Esophagus squamous epithelium (tissue), 5 donors: ENCODE measurements at regions not wholly inside any gene's neighbourhood (a gene's known extent, or its start where the extent isn't known, plus 50 kb on each side); places are given as distances from the start of the nearest gene placed in this dataset.

Experiments
- DNase-seq: peaks from one replicate; lab custom pipeline; 2025; lab: John Stamatoyannopoulos, UW
- H3K27ac ChIP-seq, 4 donors: fragments of 200-600 bp; sonication (generic); one replicate each; pipeline ENCODE4 v1.5.1; 2016 to 2019; ENCODE audit warnings: mild to moderate bottlenecking in 1 of 4
- H3K27me3 ChIP-seq, 4 donors: fragments of 200-600 bp; sonication (generic); 1 replicate in 3 of 4; 2 replicates in 1 of 4; pipeline versions ENCODE4 v1.5.1 to v1.6.0; 2017 to 2021; ENCODE audit warnings: antibody characterized with exemption in 1 of 4
- H3K36me3 ChIP-seq, 3 donors: fragments of 200-600 bp; sonication (generic); one replicate each; pipeline ENCODE4 v1.5.1; 2016 to 2019
- H3K4me1 ChIP-seq, 3 donors: fragments of 200-600 bp; sonication (generic); one replicate each; pipeline ENCODE4 v1.5.1; 2017 to 2019
- H3K4me3 ChIP-seq, 4 donors: fragments of 200-600 bp; sonication (generic); 1 replicate in 3 of 4; 2 replicates in 1 of 4; pipeline ENCODE4 v1.5.1; 2016 to 2019; ENCODE audit warnings: mild to moderate bottlenecking in 2 of 4, moderate library complexity in 1 of 4
- H3K9me3 ChIP-seq, 3 donors: fragments of 200-600 bp; sonication (generic); one replicate each; pipeline ENCODE4 v1.5.1; 2016 to 2019
- CTCF ChIP-seq, 6 experiments: fragments of 450-650 bp in 4 of 6; fragments of 200-600 bp in 2 of 6; sonication (generic) in 2 of 6; IDR thresholded peaks; one replicate each; pipeline ENCODE4 v1.5.1; 2016 to 2019; ENCODE audit warnings: antibody characterized with exemption in 6 of 6, mild to moderate bottlenecking in 4 of 6, moderate library complexity in 4 of 6
- POLR2A ChIP-seq, 4 donors: fragments of 450-650 bp; IDR thresholded peaks; one replicate each; pipeline ENCODE4 v1.6.1; 2017; ENCODE audit warnings: antibody characterized with exemption in 4 of 4, mild to moderate bottlenecking in 4 of 4, moderate library complexity in 3 of 4
- WGBS, 2 donors: methylation state at CpG; one replicate each; pipeline ENCODE4 v1.1.5; 2018; 5-methylcytosine and 5-hydroxymethylcytosine counted together
- intact Hi-C: fragments of 100-400 bp; cut with DNase I; formaldehyde crosslinking; loops from one replicate; pipeline ENCODE4 v1.15.0; 2022
- donor health status: DM: yes; HTN: yes; CAD: no.

DNA sequence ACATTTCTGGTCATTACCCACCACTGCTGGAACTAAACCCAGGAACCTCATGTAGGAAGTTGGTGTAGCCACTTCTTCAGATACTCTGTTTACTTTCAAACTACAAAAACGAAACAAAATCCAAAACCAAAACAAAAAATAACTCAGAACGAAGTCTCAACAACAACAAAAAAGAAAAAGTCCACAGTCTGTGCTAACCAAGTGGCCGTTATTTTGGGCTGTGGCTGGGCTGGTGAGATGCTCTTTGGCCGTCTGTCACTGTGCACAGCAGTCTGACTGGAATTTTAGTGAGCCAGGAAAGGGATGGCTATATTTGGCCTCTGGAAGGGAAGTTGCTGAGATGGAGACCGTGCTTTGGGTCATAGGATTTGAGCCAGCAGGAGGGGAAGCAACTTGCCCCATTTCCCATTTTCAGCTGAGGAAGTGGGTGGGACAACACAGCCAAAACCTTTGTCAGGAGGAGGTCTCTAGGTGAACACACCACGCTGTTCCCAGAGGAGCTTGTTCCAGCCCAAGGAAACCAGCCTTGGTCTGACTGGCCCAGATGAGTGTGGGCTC lies 334.1 kb downstream of the ZSWIM6 start:
- no peaks in the 10 kb centered on the region for H3K27me3 ChIP-seq
- H3K4me1 ChIP-seq, result no peaks in the 10 kb centered on the region
- H3K36me3 ChIP-seq, result no peaks in the 10 kb centered on the region
- WGBS, 2 donors, result 46 to 67% methylated on average over 6 of the region's 6 CpGs
- H3K4me3 ChIP-seq, result peak overlapping the region in 1 of 4 donors; percentile 3
- intact Hi-C loops, result no loop called here
- no peaks in the 10 kb centered on the region for H3K9me3 ChIP-seq
- TF ChIP-seq CTCF (IDR thresholded peaks at IDR 0.05), result no peak
- no peak for TF ChIP-seq POLR2A (IDR thresholded peaks at IDR 0.05)
- DNase-seq, result no peak
- no peak overlapping the region for H3K27ac ChIP-seq

DNA sequence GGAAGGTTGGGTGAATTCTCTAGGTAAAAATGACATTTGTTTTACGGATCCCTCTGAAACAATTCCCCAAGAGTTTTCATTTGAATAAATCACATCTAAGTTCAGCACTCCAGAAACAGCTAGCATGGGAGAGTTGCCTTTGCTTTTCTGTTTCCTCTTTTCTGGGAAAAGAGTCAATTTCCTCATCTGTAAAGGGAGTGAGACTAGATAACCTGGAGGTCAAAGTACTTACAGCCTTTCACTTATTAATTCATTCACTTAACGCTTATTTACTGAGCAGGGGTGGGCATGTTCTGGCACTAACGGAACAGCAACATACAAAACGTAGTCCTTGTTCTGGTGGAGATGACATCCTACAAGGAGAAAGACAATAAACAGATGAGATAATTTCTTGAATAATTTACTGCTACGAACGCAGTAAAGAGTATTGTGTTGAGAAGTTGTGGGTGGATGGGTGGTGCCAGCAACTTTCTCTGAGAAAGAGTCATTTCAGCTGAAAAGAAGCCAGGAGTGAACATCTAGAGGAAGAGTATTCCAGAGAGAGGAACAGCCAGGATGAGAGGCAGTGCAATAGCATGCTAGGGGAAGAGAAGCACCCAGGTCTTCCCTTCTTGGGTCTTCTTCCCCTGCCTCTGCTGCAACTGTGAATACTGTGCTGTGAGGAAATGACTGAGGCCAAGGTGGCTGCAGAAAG lies 335.6 kb downstream of the ZSWIM6 start:
- WGBS, 2 donors, result 48 to 62% methylated on average over 6 of the region's 6 CpGs
- H3K4me1 ChIP-seq, result peaks cover 0 to 6% (median 4%) of the 10 kb centered on the region in 3 donors
- H3K9me3 ChIP-seq, result no peaks in the 10 kb centered on the region
- H3K27ac ChIP-seq, result no peak overlapping the region
- H3K36me3 ChIP-seq, result no peaks in the 10 kb centered on the region
- H3K27me3 ChIP-seq, result no peaks in the 10 kb centered on the region
- TF ChIP-seq CTCF (IDR thresholded peaks at IDR 0.05) (no peak), POLR2A (IDR thresholded peaks at IDR 0.05) (no peak)
- H3K4me3 ChIP-seq, result no peak overlapping the region
- no peak for DNase-seq
- intact Hi-C loops, result no loop called here

DNA sequence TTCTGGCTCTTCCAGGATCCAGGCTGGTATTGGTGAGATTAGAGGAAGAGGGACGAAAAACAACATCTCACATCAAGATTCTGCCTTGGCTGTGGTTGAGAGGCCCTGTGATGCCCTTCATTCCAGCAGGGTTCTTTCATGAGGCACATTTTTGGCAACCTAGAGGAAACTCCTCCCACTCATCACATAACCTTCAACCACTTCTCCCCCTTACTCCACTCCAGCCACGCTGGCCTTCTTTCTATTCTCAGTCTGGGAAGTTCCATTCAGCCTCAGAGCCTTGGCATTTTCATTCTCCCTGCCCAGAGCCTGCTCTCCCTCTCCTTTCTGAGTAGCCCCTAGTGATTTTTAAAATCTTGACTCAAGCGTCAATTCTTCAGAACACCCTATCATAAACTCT lies 337.5 kb downstream of the ZSWIM6 start:
- no peak overlapping the region for H3K4me3 ChIP-seq
- peaks cover 0 to 19% (median 10%) of the 10 kb centered on the region in 3 donors for H3K4me1 ChIP-seq
- TF ChIP-seq POLR2A (IDR thresholded peaks at IDR 0.05), result no peak
- TF ChIP-seq CTCF (IDR thresholded peaks at IDR 0.05), result no peak
- no peak overlapping the region for H3K27ac ChIP-seq
- H3K36me3 ChIP-seq, result no peaks in the 10 kb centered on the region
- no peaks in the 10 kb centered on the region for H3K27me3 ChIP-seq
- H3K9me3 ChIP-seq, result no peaks in the 10 kb centered on the region
- no peak for DNase-seq
- WGBS, 2 donors, result 55 to 65% methylated on average over 3 of the region's 3 CpGs
- intact Hi-C loops, result no loop called here

- DNase-seq, result no peak
- intact Hi-C loops, result no loop called here
- Histone ChIP-seq H3K27ac (no peak overlapping the region), H3K4me1 (peaks cover 0 to 19% (median 10%) of the 10 kb centered on the region in 3 donors), H3K36me3 (no peaks in the 10 kb centered on the region), H3K9me3 (no peaks in the 10 kb centered on the region), H3K4me3 (no peak overlapping the region), H3K27me3 (no peaks in the 10 kb centered on the region)
- TF ChIP-seq CTCF (IDR thresholded peaks at IDR 0.05) (no peak), POLR2A (IDR thresholded peaks at IDR 0.05) (no peak)
- WGBS, 2 donors, result 86 to 87% methylated on average over 4 of the region's 4 CpGs
These were observed 338.9 kb downstream of the ZSWIM6 start for GRCh38 chr5:61670941-61671340.

DNA sequence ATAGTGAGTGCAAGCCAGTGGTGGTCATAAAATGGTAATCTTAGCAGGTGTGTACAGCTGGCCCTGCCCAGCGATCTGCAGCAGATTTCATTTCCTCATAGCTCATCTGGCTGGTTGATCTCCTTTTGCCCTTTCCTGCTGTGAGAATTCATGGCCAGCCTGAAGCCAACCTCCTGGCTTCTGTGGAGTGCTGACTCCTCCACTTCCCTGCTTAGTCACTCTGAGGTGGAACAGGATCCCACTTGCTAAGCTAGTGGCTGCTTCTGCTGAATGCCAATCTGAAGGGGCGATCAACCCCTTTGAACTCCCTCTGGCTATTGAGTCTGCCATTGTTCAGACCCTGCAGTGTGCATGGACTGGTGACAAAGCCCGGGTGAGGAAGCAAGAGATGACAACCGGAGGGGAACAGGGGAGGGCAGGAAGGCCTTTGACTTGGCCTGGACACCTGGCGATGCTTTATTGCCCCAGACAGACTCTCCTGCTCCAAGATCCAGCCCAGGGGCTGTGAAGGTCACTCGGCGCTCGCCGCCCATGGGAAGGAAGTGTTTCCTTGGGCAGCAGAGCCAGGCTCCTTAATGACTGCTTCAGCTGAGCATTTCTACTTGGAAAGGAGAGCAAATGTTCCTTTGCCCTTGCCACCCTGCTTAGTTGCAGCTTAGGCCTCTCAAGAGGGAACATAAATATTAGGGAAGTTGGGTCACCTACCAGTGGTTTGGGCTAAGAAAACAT lies 341.1 kb downstream of the ZSWIM6 start:
- H3K36me3 ChIP-seq, result no peaks in the 10 kb centered on the region
- no peak overlapping the region for H3K27ac ChIP-seq
- H3K4me3 ChIP-seq, result no peak overlapping the region
- no peaks in the 10 kb centered on the region for H3K9me3 ChIP-seq
- H3K4me1 ChIP-seq, result peaks cover 0 to 19% (median 10%) of the 10 kb centered on the region in 3 donors
- intact Hi-C loops, result no loop called here
- no peaks in the 10 kb centered on the region for H3K27me3 ChIP-seq
- TF ChIP-seq CTCF (IDR thresholded peaks at IDR 0.05) (no peak), POLR2A (IDR thresholded peaks at IDR 0.05) (no peak)
- WGBS, 2 donors, result 6 to 65% methylated on average over 3 to 8 of the region's 9 CpGs
- no peak for DNase-seq
